Thoracic aorta (tissue), 2 donors: ENCODE measurements at regions not wholly inside any gene's neighbourhood (a gene's known extent, or its start where the extent isn't known, plus 50 kb on each side); places are given as distances from the start of the nearest gene placed in this dataset.

Experiments used
- ATAC-seq: fragments of 150-250 bp; one replicate; pipeline ENCODE4 v1.8.0; 2017; ENCODE audit warnings: low read depth; ENCODE audit not compliant: insufficient number of reproducible peaks, low FRiP score
- DNase-seq: peaks from one replicate; pipeline ENCODE4 v3.0.0-alpha.2; 2020; ENCODE audit warnings: low spot score
- H3K27ac ChIP-seq, 2 donors: fragments of 200-600 bp; sonication (generic); 1 replicate in 1 of 2; 2 replicates in 1 of 2; pipeline ENCODE4 v1.5.1; 2016; ENCODE audit warnings: mild to moderate bottlenecking in 2 of 2, moderate library complexity in 2 of 2
- H3K27me3 ChIP-seq: fragments of 200-600 bp; sonication (generic); replicated peaks from 2 replicates; pipeline ENCODE4 v1.6.0; 2016; ENCODE audit warnings: mild to moderate bottlenecking; ENCODE audit not compliant: insufficient read depth
- H3K36me3 ChIP-seq: fragments of 200-600 bp; sonication (generic); one replicate; pipeline ENCODE4 v1.5.1; 2016
- H3K4me1 ChIP-seq, 2 donors: fragments of 200-600 bp; sonication (generic); 1 replicate in 1 of 2; 2 replicates in 1 of 2; pipeline versions ENCODE4 v1.5.1 to v1.6.0; 2016; ENCODE audit warnings: low read depth in 2 of 2, mild to moderate bottlenecking in 1 of 2; ENCODE audit not compliant: control insufficient read depth in 1 of 2
- H3K4me3 ChIP-seq: fragments of 200-600 bp; sonication (generic); 2 replicates; pipeline ENCODE4 v1.5.1; 2016; ENCODE audit warnings: mild to moderate bottlenecking
- H3K9me3 ChIP-seq: fragments of 200-600 bp; sonication (generic); 2 replicates; pipeline ENCODE4 v1.5.1; 2016
- TF ChIP-seq, protein P1 (sequence below): fragments of 200-600 bp; sonication (generic); IDR thresholded peaks from one replicate; pipeline ENCODE4 v1.5.1; 2019; ENCODE audit warnings: antibody characterized with exemption

DNA sequence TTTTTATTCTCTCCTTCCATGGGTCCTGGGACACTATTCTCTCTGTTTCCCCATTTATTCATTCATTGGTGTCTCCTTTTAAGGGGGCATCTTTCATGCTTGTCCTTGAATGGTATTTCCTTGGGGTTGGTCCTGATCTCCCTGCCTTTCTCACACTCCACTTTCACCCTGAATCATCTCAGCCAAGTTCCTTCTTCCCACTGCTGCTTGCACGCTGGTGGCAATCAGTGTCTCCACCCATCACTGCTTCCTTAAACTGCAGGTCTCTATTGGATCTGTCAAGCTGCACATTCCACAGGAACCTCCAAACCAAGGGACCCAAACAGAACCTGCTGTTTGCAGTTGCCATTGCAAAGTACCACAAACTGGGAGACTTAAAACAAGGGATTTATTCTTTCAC is 89.3 kb upstream of the SDK2 start:
- no peaks in the 10 kb centered on the region for H3K4me1 ChIP-seq
- H3K36me3 ChIP-seq: no peaks in the 10 kb centered on the region
- H3K27me3 ChIP-seq: no peaks in the 10 kb centered on the region
- TF ChIP-seq, protein P1, sequence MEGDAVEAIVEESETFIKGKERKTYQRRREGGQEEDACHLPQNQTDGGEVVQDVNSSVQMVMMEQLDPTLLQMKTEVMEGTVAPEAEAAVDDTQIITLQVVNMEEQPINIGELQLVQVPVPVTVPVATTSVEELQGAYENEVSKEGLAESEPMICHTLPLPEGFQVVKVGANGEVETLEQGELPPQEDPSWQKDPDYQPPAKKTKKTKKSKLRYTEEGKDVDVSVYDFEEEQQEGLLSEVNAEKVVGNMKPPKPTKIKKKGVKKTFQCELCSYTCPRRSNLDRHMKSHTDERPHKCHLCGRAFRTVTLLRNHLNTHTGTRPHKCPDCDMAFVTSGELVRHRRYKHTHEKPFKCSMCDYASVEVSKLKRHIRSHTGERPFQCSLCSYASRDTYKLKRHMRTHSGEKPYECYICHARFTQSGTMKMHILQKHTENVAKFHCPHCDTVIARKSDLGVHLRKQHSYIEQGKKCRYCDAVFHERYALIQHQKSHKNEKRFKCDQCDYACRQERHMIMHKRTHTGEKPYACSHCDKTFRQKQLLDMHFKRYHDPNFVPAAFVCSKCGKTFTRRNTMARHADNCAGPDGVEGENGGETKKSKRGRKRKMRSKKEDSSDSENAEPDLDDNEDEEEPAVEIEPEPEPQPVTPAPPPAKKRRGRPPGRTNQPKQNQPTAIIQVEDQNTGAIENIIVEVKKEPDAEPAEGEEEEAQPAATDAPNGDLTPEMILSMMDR: no peak
- DNase-seq (no peak), ATAC-seq (no peak)
- H3K9me3 ChIP-seq: peaks cover 8% of the 10 kb centered on the region
- no peak overlapping the region for H3K4me3 ChIP-seq
- H3K27ac ChIP-seq: no peak overlapping the region

DNA sequence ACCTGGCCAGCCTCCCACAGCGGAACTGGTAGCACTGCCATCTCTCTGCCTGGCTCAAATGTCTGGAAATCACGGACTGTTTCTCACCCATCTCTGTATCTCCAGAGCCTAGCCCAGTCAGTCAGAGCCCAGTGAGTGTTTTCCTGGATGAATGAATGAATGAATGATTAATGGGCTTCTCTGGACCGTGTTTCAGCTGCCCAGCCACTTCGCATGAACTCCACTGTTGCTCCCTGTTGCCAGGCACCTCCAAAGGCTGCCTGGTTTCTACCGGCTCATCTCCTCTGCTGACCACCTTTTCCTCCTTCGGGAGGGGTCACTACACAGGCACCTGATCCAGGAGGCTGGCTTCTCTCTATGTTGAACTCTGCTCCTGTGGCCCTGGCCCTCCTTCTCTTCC is 91.0 kb upstream of the SDK2 start:
- DNase-seq (no peak), ATAC-seq (no peak)
- no peak overlapping the region for H3K4me3 ChIP-seq
- H3K27ac ChIP-seq: no peak overlapping the region
- peaks cover 8% of the 10 kb centered on the region for H3K9me3 ChIP-seq
- no peaks in the 10 kb centered on the region for H3K36me3 ChIP-seq
- no peaks in the 10 kb centered on the region for H3K27me3 ChIP-seq
- H3K4me1 ChIP-seq: no peaks in the 10 kb centered on the region
- TF ChIP-seq, protein P1: no peak

DNA sequence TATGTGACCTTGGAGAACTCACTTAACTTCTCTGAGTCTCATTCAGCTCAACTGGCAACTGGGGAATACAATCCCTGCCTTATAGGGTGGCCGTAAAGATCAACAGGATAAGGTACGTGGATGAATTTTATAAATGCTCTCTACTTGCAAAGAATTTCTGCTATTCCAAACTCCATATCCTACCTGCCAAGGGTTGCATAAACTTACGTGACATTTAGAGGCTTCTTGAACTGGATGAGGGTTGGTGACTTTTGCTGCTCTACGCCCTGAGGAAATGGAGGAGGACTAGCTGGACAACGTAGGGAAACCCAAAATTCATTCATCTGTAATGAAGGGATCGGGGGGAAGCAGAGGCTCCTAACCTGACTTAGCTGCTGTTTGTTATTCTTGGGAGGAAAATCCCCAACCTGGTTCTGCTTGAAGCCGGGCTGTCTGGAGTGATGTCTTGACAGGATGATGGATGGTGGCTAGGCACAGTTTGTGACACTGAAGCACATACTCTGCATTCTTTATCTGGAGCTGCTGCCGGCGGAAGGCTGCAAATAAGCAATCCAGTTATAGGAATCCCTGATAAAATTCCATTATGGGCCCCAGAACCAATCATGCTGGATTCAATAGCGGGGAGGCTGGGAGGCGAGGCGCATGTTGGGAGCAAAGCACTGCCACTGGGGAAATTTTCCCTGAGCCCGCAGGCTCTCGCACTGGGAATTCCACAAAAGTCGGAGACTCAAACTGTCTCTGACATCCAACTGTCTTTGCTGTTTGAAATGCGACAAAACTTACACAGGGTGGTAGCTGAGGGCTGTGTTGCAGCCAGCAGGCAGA is 94.7 kb upstream of the SDK2 start:
- Histone ChIP-seq H3K27me3 (no peaks in the 10 kb centered on the region), H3K27ac (no peak overlapping the region), H3K36me3 (no peaks in the 10 kb centered on the region), H3K4me3 (no peak overlapping the region), H3K9me3 (no peaks in the 10 kb centered on the region), H3K4me1 (no peaks in the 10 kb centered on the region)
- ATAC-seq (no peak), DNase-seq (no peak)
- TF ChIP-seq, protein P1: no peak

DNA sequence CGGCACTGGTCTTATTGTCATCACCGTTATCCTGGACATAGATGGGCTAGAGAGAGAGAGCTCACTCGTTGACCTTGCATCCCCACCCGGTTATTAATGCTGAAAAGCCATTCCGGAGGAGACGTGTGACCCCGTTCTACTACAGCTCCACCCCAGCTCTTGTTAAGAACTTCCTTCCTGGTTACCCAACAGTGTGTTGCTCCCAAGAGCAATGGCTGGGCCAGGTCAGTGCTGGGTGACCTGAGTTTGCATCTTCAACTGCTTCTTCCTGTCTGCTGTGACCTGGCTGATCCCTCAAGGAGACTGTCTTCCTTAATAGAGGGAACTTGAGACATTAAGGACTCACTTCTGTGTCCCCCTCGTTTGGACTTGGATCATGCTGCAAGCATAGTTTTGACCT is 96.1 kb upstream of the SDK2 start:
- Histone ChIP-seq H3K27ac (no peak overlapping the region), H3K9me3 (no peaks in the 10 kb centered on the region), H3K27me3 (no peaks in the 10 kb centered on the region), H3K36me3 (no peaks in the 10 kb centered on the region), H3K4me3 (no peak overlapping the region), H3K4me1 (no peaks in the 10 kb centered on the region)
- DNase-seq (no peak), ATAC-seq (no peak)
- TF ChIP-seq, protein P1: no peak

DNA sequence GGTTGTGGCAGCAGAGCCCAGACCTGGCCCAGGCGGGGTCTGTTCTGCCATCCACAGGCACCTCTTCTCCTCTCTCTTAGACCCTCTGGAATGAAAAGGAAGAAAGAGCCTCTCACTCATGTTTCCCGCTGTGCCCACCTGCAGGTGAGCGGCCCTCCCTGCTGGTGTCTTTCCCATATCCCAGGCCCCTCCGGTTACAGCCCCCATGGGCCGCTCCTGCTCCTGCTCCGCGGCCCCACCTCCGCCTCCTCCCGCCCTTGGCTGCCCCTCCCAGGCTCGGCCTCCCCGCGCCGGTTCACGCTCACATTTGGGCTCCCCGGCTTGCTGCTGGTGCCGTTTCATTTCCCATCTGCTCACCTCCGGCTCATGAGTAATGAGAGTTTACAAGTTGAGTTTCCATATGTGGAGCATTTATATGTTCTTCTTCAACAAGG is 98.7 kb upstream of the SDK2 start:
- TF ChIP-seq, protein P1: no peak
- DNase-seq: no peak
- Histone ChIP-seq H3K4me1 (no peaks in the 10 kb centered on the region), H3K27ac (no peak overlapping the region), H3K4me3 (no peak overlapping the region), H3K9me3 (no peaks in the 10 kb centered on the region), H3K36me3 (no peaks in the 10 kb centered on the region), H3K27me3 (no peaks in the 10 kb centered on the region)
- no peak for ATAC-seq
